IgD-negative memory B cell (primary cell): ENCODE measurements at regions not wholly inside any gene's neighbourhood (a gene's known extent, or its start where the extent isn't known, plus 50 kb on each side); places are given as distances from the start of the nearest gene placed in this dataset.
"Not testable (repeated sequence)": the region's sequence is repeated elsewhere in the genome, so short reads cannot be mapped to it uniquely, and the experiment has no call there.

Experiments
- H3K27ac Mint-ChIP-seq, 3 donors: one replicate each; pipeline ENCODE4 v1.8.0; 2020 to 2022; ENCODE audit warnings: mild to moderate bottlenecking in 3 of 3, mixed read lengths in 3 of 3, moderate library complexity in 1 of 3
- H3K27me3 Mint-ChIP-seq: one replicate; pipeline ENCODE4 v1.8.0; 2021; ENCODE audit warnings: mixed read lengths
- H3K36me3 Mint-ChIP-seq: one replicate; pipeline ENCODE4 v1.8.0; 2020; ENCODE audit warnings: mild to moderate bottlenecking, mixed read lengths
- H3K4me1 Mint-ChIP-seq, 3 donors: one replicate each; pipeline ENCODE4 v1.8.0; 2020 to 2022; ENCODE audit warnings: mixed read lengths in 3 of 3, mild to moderate bottlenecking in 1 of 3
- H3K4me3 Mint-ChIP-seq, 4 donors: one replicate each; pipeline ENCODE4 v1.8.0; 2020 to 2022; ENCODE audit warnings: mild to moderate bottlenecking in 4 of 4, mixed read lengths in 4 of 4, moderate library complexity in 3 of 4
- H3K9me3 Mint-ChIP-seq, 3 donors: one replicate each; pipeline ENCODE4 v1.8.0; 2020 to 2021; ENCODE audit warnings: mixed read lengths in 3 of 3, mild to moderate bottlenecking in 1 of 3

DNA sequence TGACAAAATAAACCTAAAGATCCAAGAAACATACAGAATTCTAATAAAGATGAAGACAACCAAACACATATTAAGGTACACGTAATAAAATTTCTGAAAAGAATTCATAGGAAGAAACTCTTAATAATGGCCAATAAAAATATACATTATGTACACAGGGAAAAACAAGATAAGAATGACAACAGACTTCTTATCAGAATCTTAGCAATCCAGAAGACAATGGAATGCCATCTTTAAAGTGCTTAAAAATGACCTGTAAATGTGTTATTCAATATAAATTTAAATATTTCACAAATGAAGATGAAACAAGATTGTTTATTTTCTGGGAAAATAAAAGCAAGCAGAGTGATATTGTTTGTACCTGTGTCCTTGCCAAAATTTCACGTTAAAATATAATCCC is 530.4 kb upstream of the PTBP2 start:
- Mint-ChIP-seq H3K9me3 (peaks cover 0 to 4% (median 3%) of the 10 kb centered on the region in 3 donors), H3K27me3 (no peaks in the 10 kb centered on the region), H3K36me3 (no peaks in the 10 kb centered on the region), H3K4me3 (no peak overlapping the region), H3K27ac (no peak overlapping the region), H3K4me1 (no peaks in the 10 kb centered on the region)

DNA sequence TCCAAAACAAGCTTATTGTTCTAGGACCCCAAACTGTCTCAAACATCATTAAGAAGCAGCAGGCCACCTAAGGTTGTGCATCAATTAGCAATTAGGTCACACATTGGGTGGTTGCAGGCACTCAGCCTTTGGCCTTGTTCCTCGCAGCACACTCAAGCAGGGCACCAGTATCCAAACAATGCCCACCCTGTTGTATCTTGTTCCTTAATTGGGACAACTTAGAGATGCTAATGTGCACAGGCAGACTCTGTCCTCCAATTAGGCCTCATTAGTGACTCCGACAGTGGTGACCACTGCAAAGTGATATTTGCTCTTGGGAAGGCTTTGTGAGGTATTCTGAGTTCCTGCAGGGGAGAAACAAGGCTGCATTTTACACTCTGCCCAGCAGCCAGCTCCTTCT is 515.1 kb upstream of the PTBP2 start:
- Mint-ChIP-seq H3K36me3 (no peaks in the 10 kb centered on the region), H3K27ac (no peak overlapping the region)

GRCh38 chr1:96207936-96208335 is 513.6 kb upstream of the PTBP2 start:
- Mint-ChIP-seq H3K9me3 (peaks cover 0 to 4% (median 3%) of the 10 kb centered on the region in 3 donors), H3K36me3 (no peaks in the 10 kb centered on the region), H3K4me1 (no peaks in the 10 kb centered on the region), H3K4me3 (no peak overlapping the region), H3K27ac (no peak overlapping the region), H3K27me3 (no peaks in the 10 kb centered on the region)

More for the DNA sequence above, 515.1 kb upstream of the PTBP2 start:
- Mint-ChIP-seq H3K27me3 (no peaks in the 10 kb centered on the region), H3K4me3 (no peak overlapping the region), H3K9me3 (peaks cover 0 to 3% (median 2%) of the 10 kb centered on the region in 3 donors), H3K4me1 (no peaks in the 10 kb centered on the region)

- Mint-ChIP-seq H3K9me3 (peaks cover 0 to 4% (median 3%) of the 10 kb centered on the region in 3 donors), H3K4me3 (no peak overlapping the region), H3K36me3 (no peaks in the 10 kb centered on the region), H3K27ac (no peak overlapping the region), H3K27me3 (no peaks in the 10 kb centered on the region), H3K4me1 (no peaks in the 10 kb centered on the region)
Measured at GRCh38 chr1:96208428-96208827, 513.2 kb upstream of the PTBP2 start.

DNA sequence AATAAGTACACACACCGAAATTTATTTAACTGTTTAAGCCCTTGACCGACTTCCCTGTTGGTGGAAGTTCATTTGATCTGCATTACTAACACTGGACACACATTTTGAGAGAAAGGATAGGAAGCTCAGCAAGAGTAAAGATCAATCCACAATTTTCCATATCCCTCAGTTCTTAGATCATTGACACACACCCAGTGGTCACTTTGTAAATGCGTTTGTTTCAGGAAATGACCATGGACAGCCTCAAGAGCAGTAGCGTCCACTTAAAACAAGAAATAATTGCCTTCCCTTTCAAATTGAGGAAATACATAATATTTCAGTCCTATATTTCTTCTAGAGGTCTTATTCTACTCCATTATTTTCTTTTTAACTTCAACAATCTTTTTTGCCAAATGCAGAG is 511.5 kb upstream of the PTBP2 start:
- Mint-ChIP-seq H3K27me3 (no peaks in the 10 kb centered on the region), H3K4me3 (no peak overlapping the region)

DNA sequence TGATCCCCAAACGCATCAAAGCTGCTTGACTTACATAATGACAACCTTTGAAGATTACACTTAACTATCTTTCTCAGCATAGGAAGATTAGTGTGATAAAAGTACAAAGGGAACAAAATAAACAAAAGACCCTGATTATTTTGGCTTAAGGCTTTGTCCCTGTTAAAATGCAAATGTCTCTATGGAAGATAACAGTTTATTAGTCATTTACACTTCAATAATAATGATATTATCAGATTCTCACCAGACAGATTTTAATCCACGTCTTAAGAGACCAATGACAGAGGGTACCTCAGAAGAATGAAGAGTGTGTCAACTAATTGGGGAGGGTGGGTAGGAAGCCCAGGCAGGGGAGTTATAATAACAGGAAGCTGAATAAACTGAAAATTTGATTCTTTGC is 510.4 kb upstream of the PTBP2 start:
- Mint-ChIP-seq H3K4me3 (no peak overlapping the region), H3K27ac (no peak overlapping the region), H3K27me3 (no peaks in the 10 kb centered on the region), H3K9me3 (peaks cover 0 to 5% (median 3%) of the 10 kb centered on the region in 3 donors), H3K4me1 (no peaks in the 10 kb centered on the region), H3K36me3 (no peaks in the 10 kb centered on the region)

More for the DNA sequence above, 511.5 kb upstream of the PTBP2 start:
- peaks cover 0 to 4% (median 3%) of the 10 kb centered on the region in 3 donors for H3K9me3 Mint-ChIP-seq
- no peaks in the 10 kb centered on the region for H3K36me3 Mint-ChIP-seq
- no peaks in the 10 kb centered on the region for H3K4me1 Mint-ChIP-seq
- H3K27ac Mint-ChIP-seq: no peak overlapping the region

- Mint-ChIP-seq H3K27ac (no peak overlapping the region), H3K4me1 (no peaks in the 10 kb centered on the region)
Measured at GRCh38 chr1:96214982-96215381, 506.6 kb upstream of the PTBP2 start.

GRCh38 chr1:96220651-96221050 is 500.9 kb upstream of the PTBP2 start:
- Mint-ChIP-seq H3K27me3 (no peaks in the 10 kb centered on the region), H3K36me3 (no peaks in the 10 kb centered on the region)

More at GRCh38 chr1:96214982-96215381, 506.6 kb upstream of the PTBP2 start:
- Mint-ChIP-seq H3K9me3 (peaks cover 0 to 8% (median 2%) of the 10 kb centered on the region in 3 donors), H3K4me3 (no peak overlapping the region), H3K27me3 (no peaks in the 10 kb centered on the region), H3K36me3 (no peaks in the 10 kb centered on the region)

DNA sequence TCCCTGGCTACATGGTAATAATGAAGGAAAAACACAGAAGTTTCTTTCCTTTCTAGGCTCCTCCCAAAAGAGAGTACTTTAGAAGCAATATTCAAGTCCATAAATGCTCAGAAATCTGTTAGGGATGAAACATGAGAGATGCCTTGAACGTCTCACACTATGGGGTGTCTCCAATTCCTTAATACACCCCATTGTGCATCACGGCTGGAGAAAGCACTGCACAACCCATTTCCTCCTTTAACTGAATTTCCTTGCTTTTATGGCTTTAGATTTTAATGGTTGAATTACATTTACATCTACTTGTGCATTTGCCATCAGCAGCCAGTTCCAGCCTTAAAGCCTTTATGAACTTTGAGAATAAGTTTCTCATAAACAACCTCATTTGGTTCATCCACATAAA is 498.9 kb upstream of the PTBP2 start:
- no peak overlapping the region for H3K27ac Mint-ChIP-seq
- H3K9me3 Mint-ChIP-seq: peaks cover 0 to 6% (median 0%) of the 10 kb centered on the region in 3 donors
- H3K4me1 Mint-ChIP-seq: no peaks in the 10 kb centered on the region
- no peaks in the 10 kb centered on the region for H3K36me3 Mint-ChIP-seq
- no peak overlapping the region for H3K4me3 Mint-ChIP-seq
- H3K27me3 Mint-ChIP-seq: no peaks in the 10 kb centered on the region

More at GRCh38 chr1:96220651-96221050, 500.9 kb upstream of the PTBP2 start:
- Mint-ChIP-seq H3K4me1 (no peaks in the 10 kb centered on the region), H3K9me3 (peaks cover 0 to 6% (median 0%) of the 10 kb centered on the region in 3 donors), H3K4me3 (no peak overlapping the region), H3K27ac (no peak overlapping the region)

GRCh38 chr1:96224229-96224628 is 497.4 kb upstream of the PTBP2 start:
- not testable (repeated sequence) for H3K4me3 Mint-ChIP-seq, H3K36me3 Mint-ChIP-seq, H3K27ac Mint-ChIP-seq, H3K9me3 Mint-ChIP-seq, H3K4me1 Mint-ChIP-seq, H3K27me3 Mint-ChIP-seq

DNA sequence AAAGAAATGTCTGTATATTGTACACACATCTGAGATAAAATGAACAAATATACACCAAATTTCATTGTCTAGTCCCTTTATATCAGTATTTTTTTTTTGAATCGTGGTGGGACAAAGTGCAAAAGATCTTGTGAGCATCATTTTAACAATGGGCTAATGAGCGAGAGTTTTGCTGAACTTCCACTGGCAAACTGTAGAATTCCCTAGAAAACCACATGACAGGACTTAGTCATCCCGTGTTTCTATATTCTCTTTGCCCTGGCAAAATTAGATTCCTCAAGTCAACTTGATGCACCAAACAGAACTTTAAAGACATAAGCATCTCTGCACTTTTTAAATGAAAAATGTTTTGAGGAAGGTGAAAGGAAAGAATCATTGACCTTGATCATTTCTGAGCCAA is 488.2 kb upstream of the PTBP2 start:
- peaks cover 0 to 2% (median 0%) of the 10 kb centered on the region in 3 donors for H3K9me3 Mint-ChIP-seq
- no peaks in the 10 kb centered on the region for H3K4me1 Mint-ChIP-seq
- no peak overlapping the region for H3K4me3 Mint-ChIP-seq
- no peak overlapping the region for H3K27ac Mint-ChIP-seq
- H3K27me3 Mint-ChIP-seq: no peaks in the 10 kb centered on the region
- H3K36me3 Mint-ChIP-seq: peaks cover 2% of the 10 kb centered on the region

DNA sequence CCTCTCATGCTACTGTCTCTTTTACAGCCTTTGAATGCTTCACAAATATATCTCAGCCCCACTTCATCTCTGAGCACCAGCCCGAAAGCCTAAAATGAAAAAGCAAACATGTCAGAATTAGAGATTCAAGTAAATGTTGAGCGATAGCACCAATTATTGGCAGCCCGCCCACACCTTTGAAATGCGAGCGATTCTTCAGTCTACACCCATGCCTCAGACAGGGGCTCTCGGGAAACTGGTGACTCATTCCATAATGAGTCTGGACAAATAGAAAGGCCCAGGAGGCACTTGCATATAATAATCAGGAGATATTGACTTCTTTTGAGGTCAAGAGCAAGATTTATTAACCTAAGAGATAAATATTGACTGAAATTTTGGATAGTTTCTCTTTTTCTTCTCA is 487.3 kb upstream of the PTBP2 start:
- Mint-ChIP-seq H3K4me3 (no peak overlapping the region), H3K27ac (no peak overlapping the region), H3K9me3 (peaks cover 0 to 2% (median 0%) of the 10 kb centered on the region in 3 donors), H3K36me3 (peaks cover 2% of the 10 kb centered on the region), H3K27me3 (no peaks in the 10 kb centered on the region), H3K4me1 (no peaks in the 10 kb centered on the region)

DNA sequence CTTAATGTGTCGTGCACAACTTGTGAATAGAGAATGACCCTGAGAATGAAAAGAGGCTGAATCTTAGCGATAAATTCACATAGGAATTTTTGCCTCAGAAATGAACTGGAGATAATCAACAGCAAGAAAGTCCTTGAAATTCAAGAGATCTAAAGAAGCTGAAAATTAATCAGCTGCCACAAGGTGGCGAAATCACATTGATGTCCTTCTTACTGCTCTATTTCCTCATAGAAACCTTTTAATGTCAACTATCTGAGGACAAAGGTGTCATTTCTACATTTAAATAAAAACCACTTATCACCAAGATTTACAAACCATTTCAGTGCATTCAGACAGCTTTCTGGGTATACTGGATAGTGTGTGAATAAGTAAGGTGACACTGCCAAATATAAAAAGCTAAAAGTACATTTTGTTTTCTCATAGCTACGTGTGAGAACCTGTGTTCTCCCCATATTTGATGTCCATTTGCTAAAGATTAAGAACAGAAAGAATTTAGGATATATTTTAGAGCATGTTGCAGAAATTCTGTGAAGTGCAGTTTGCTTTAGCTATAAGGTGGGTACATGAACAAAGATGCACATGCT is 485.3 kb upstream of the PTBP2 start:
- no peaks in the 10 kb centered on the region for H3K4me1 Mint-ChIP-seq
- H3K9me3 Mint-ChIP-seq: peaks cover 0 to 2% (median 0%) of the 10 kb centered on the region in 3 donors
- H3K27ac Mint-ChIP-seq: no peak overlapping the region
- no peaks in the 10 kb centered on the region for H3K27me3 Mint-ChIP-seq
- H3K4me3 Mint-ChIP-seq: no peak overlapping the region
- peaks cover 2% of the 10 kb centered on the region for H3K36me3 Mint-ChIP-seq

DNA sequence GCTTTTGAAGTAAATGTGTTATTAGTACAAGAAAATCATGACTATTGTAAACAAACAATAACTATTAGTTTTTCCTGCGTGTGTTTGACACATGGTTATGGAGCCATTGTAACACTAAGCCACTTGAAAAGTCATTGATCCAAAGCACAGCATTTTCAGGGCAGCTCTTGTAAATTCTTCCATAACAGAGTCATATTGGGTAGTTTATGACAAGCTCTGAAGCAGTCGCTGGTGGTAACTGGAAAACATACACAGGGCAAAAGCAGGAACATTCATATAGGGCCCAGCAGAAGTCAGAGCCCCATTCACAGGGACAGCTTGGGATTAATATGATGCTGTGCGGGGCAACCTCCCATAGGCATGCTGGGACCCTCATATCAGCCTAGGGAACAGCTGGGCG is 483.2 kb upstream of the PTBP2 start:
- Mint-ChIP-seq H3K4me1 (no peaks in the 10 kb centered on the region), H3K27ac (no peak overlapping the region), H3K27me3 (no peaks in the 10 kb centered on the region), H3K4me3 (no peak overlapping the region), H3K9me3 (peaks cover 0 to 2% (median 0%) of the 10 kb centered on the region in 3 donors), H3K36me3 (peaks cover 2% of the 10 kb centered on the region)

GRCh38 chr1:96240438-96240837 is 481.1 kb upstream of the PTBP2 start:
- Mint-ChIP-seq H3K36me3 (no peaks in the 10 kb centered on the region), H3K27me3 (no peaks in the 10 kb centered on the region), H3K4me3 (no peak overlapping the region), H3K4me1 (no peaks in the 10 kb centered on the region), H3K27ac (no peak overlapping the region), H3K9me3 (no peaks in the 10 kb centered on the region)

DNA sequence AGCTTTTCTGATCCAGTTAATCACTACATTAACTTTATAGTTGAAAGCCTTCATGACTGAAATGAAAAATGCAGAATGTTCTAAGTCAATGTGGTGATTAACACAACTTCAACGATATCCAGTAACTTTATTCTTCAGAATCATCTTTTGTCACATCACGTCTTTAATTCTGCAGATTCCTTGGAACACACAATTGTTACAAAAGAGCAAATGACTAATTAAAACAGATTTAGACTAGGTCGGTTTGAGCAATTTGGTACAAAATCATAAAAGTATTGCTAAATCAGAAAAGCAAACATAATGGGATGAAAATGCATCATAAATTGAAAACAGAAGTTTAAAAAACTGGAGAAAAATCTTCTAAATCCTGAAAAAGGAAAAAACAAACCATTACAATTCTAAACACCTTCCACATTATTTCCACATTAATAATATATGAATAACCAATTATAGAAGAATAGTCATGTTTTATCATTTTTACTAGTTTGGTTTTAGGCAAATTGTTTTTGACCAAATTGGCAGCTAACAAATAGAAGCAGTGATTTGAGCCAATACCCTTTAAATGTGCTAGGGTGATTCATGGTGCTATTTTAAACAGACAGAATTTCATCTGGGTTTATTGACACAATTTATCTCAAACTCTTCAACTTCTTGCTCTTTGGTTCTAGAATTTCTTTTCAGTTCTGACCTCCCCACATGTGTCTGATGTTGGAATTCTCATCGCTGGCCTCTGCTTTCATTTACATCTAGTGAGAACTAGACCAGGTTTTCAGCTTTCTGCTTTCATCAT is 468.1 kb upstream of the PTBP2 start:
- no peaks in the 10 kb centered on the region for H3K4me1 Mint-ChIP-seq
- no peaks in the 10 kb centered on the region for H3K36me3 Mint-ChIP-seq
- no peak overlapping the region for H3K27ac Mint-ChIP-seq
- no peaks in the 10 kb centered on the region for H3K27me3 Mint-ChIP-seq
- H3K4me3 Mint-ChIP-seq: no peak overlapping the region
- H3K9me3 Mint-ChIP-seq: peaks cover 0 to 5% (median 4%) of the 10 kb centered on the region in 3 donors
